OCI-LY3 (cell line): ENCODE measurements at regions not wholly inside any gene's neighbourhood (a gene's known extent, or its start where the extent isn't known, plus 50 kb on each side); places are given as distances from the start of the nearest gene placed in this dataset.

ENCODE experiments used
- H2AFZ ChIP-seq: fragments of 200-600, 300-600 bp; shearing (Covaris generic); 2 replicates; pipeline ENCODE4 v1.6.0; 2014; ENCODE audit warnings: antibody characterized with exemption, low read depth, low read length
- H3K27ac ChIP-seq: fragments of 200-600, 300-600 bp; sonication (generic); 2 replicates; pipeline ENCODE4 v1.5.1; 2014; ENCODE audit warnings: mild to moderate bottlenecking, low read length, moderate library complexity, mixed read lengths
- H3K27me3 ChIP-seq: fragments of 200-600, 300-600 bp; sonication (generic); 2 replicates; pipeline ENCODE4 v1.6.1; 2014; ENCODE audit warnings: low read depth, low read length, mixed read lengths
- H3K36me3 ChIP-seq: fragments of 200-600, 300-600 bp; sonication (generic); replicated peaks from 2 replicates; pipeline ENCODE3; 2014; ENCODE audit warnings: low read depth, low read length, mixed read lengths
- H3K4me1 ChIP-seq: fragments of 300-600, 200-600 bp; sonication (generic); 2 replicates; pipeline ENCODE4 v1.6.1; 2014; ENCODE audit warnings: low read length, mixed read lengths
- H3K4me2 ChIP-seq: fragments of 200-600, 300-600 bp; sonication (generic); 2 replicates; pipeline ENCODE4 v1.6.1; 2014; ENCODE audit warnings: low read length, mixed read lengths
- H3K4me3 ChIP-seq: fragments of 300-600, 200-600 bp; sonication (generic); 2 replicates; pipeline ENCODE4 v1.5.1; 2014; ENCODE audit warnings: antibody characterized with exemption, mild to moderate bottlenecking, low read length, moderate library complexity
- H3K79me2 ChIP-seq: fragments of 300-600, 200-600 bp; shearing (Covaris generic); 2 replicates; pipeline ENCODE4 v1.6.1; 2014; ENCODE audit warnings: mild to moderate bottlenecking, low read length, mixed read lengths
- H3K9ac ChIP-seq: fragments of 300-600, 200-600 bp; shearing (Covaris generic); 2 replicates; pipeline ENCODE4 v1.6.0; 2014; ENCODE audit warnings: mild to moderate bottlenecking, low read length, moderate library complexity
- H3K9me3 ChIP-seq: fragments of 200-600, 300-600 bp; shearing (Covaris generic); 2 replicates; pipeline ENCODE4 v1.6.1; 2014; ENCODE audit warnings: low read length, mixed read lengths; ENCODE audit not compliant: insufficient read depth
- H4K20me1 ChIP-seq: fragments of 200-600, 300-600 bp; sonication (generic); 2 replicates; pipeline ENCODE4 v1.6.1; 2016; ENCODE audit warnings: low read length, mixed read lengths; ENCODE audit not compliant: insufficient read depth
- EZH2phosphoT487 ChIP-seq: fragments of 200-600 bp; shearing (Covaris generic); IDR thresholded peaks from 2 replicates; pipeline ENCODE4 v1.6.1; 2018; ENCODE audit warnings: antibody characterized with exemption, mixed run types, low read depth
- TF ChIP-seq, protein P1 (sequence below): fragments of 200-600, 300-600 bp; sonication (generic); IDR thresholded peaks from 2 replicates; pipeline ENCODE4 v1.5.1; 2014; ENCODE audit warnings: antibody characterized with exemption, low read length, low read depth

DNA sequence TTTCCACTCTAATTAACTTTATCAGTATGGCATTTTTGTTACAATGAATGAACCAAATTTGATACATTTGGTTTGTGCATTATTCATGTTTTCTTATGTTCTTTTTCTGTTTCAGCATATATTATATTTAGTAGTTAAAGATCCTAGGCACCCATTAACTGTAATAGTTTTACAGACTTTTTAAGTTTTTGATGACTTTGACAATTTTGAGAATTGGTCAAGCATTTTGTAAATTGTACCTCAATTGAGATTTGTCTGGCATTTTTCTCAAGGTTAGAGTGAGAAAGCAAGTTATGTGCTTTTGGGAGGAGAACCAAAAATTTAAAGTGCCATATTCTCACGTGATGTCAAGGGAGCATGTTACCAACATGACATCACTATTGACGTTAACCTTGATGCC, 1019.2 kb downstream of the CDH11 start:
- H3K79me2 ChIP-seq = no peaks in the 10 kb centered on the region
- H3K4me2 ChIP-seq = no peak overlapping the region
- no peak for TF ChIP-seq EZH2phosphoT487
- TF ChIP-seq, protein P1, sequence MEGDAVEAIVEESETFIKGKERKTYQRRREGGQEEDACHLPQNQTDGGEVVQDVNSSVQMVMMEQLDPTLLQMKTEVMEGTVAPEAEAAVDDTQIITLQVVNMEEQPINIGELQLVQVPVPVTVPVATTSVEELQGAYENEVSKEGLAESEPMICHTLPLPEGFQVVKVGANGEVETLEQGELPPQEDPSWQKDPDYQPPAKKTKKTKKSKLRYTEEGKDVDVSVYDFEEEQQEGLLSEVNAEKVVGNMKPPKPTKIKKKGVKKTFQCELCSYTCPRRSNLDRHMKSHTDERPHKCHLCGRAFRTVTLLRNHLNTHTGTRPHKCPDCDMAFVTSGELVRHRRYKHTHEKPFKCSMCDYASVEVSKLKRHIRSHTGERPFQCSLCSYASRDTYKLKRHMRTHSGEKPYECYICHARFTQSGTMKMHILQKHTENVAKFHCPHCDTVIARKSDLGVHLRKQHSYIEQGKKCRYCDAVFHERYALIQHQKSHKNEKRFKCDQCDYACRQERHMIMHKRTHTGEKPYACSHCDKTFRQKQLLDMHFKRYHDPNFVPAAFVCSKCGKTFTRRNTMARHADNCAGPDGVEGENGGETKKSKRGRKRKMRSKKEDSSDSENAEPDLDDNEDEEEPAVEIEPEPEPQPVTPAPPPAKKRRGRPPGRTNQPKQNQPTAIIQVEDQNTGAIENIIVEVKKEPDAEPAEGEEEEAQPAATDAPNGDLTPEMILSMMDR = no peak
- H3K9me3 ChIP-seq = no peaks in the 10 kb centered on the region
- no peaks in the 10 kb centered on the region for H3K27me3 ChIP-seq
- no peaks in the 10 kb centered on the region for H3K4me1 ChIP-seq
- H3K9ac ChIP-seq = no peak overlapping the region
- H4K20me1 ChIP-seq = no peaks in the 10 kb centered on the region
- H3K4me3 ChIP-seq = no peak overlapping the region
- no peak overlapping the region for H3K27ac ChIP-seq
- H3K36me3 ChIP-seq = no peaks in the 10 kb centered on the region
- H2AFZ ChIP-seq = no peak overlapping the region

DNA sequence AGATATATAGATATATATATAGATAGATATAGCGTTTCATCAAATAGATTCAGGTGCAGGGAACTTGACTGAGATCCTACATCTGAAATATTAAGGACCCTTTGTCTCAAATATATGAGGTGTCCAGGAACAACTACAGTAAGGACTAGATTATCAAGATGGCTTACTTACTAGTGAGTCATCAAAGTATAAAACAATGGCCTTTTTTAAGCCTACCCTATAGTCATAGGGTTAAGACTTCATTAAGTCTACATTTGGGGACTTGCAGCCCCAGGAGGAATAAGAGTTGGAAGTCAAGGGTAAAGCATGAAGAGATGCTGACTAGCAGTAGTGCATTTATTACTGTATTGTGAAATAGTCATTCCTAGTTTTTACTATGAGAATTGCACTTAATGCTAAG, 1023.4 kb downstream of the CDH11 start:
- H2AFZ ChIP-seq = no peak overlapping the region
- H3K27me3 ChIP-seq = no peaks in the 10 kb centered on the region
- H4K20me1 ChIP-seq = no peaks in the 10 kb centered on the region
- H3K27ac ChIP-seq = no peak overlapping the region
- H3K4me3 ChIP-seq = no peak overlapping the region
- H3K36me3 ChIP-seq = no peaks in the 10 kb centered on the region
- H3K79me2 ChIP-seq = no peaks in the 10 kb centered on the region
- no peak overlapping the region for H3K9ac ChIP-seq
- no peaks in the 10 kb centered on the region for H3K9me3 ChIP-seq
- H3K4me2 ChIP-seq = no peak overlapping the region
- H3K4me1 ChIP-seq = no peaks in the 10 kb centered on the region
- no peak for TF ChIP-seq EZH2phosphoT487
- TF ChIP-seq, protein P1 = no peak

DNA sequence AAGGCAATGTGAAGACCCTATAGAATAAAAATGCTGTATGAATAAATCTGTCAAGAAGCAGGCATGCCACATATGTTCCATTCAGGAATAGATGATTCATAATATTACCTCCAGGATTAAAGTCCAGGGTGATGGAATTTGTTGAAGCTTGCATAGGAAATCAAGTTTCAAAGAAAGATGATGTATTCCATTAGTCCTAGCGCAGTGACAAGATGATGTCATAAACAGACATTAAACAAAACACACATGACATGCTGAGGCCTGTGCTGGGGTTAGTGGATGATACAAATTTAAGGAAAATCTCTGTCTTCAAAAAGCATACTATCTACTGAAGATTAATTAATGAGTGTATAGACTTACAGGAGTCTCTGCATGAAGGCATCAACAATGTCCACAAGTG, 1025.2 kb downstream of the CDH11 start:
- H4K20me1 ChIP-seq = no peaks in the 10 kb centered on the region
- H2AFZ ChIP-seq = no peak overlapping the region
- H3K27me3 ChIP-seq = no peaks in the 10 kb centered on the region

DNA sequence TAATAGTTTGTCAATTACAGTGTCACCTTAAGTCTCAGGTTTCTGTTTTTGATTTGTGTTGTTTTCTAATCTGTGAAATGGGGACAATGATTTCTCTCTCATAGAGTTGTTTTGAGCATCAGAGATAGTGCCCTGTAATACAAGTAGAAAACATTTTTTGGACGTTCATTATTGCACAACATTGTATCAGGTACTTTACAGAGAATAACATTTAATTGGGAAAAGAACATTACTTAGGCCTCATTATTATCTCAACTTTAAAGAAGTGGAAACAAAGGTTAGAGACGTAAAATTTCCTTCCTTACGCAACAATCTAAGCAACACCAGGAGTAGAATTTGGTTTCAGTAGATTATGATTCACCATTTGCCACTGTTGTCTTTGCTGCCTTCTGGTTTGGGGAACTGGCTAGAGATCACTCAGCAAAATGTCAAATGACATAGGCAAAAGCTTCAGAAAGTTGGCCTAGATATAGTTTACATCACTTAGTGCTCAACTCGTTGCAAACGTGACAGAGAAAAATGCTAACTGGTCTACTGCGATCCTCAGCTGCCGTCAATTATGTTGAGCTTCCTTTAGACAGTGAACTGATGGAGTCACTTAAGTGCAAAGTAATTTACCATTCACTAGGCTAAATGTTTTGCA, 1026.8 kb downstream of the CDH11 start:
- no peaks in the 10 kb centered on the region for H3K36me3 ChIP-seq

More for the DNA sequence above, 1025.2 kb downstream of the CDH11 start:
- Histone ChIP-seq H3K9me3 (no peaks in the 10 kb centered on the region), H3K36me3 (no peaks in the 10 kb centered on the region), H3K4me3 (no peak overlapping the region), H3K9ac (no peak overlapping the region), H3K27ac (no peak overlapping the region), H3K4me1 (no peaks in the 10 kb centered on the region), H3K79me2 (no peaks in the 10 kb centered on the region), H3K4me2 (no peak overlapping the region)
- no peak for TF ChIP-seq EZH2phosphoT487

More for the DNA sequence above, 1026.8 kb downstream of the CDH11 start:
- Histone ChIP-seq H3K27me3 (no peaks in the 10 kb centered on the region), H2AFZ (no peak overlapping the region), H3K79me2 (no peaks in the 10 kb centered on the region), H3K27ac (no peak overlapping the region), H3K9ac (no peak overlapping the region), H4K20me1 (no peaks in the 10 kb centered on the region), H3K4me1 (no peaks in the 10 kb centered on the region), H3K4me3 (no peak overlapping the region), H3K4me2 (no peak overlapping the region), H3K9me3 (no peaks in the 10 kb centered on the region)
- no peak for TF ChIP-seq EZH2phosphoT487
- TF ChIP-seq, protein P1 = no peak
